Stimulated activated CD8-positive, alpha-beta memory T cell treated with anti-CD3 and anti-CD28 coated beads, Interleukin-12 subunit alpha, Interleukin-12 subunit beta, amount 100 ng/mL, for 4 hours (primary cell): ENCODE measurements at regions not wholly inside any gene's neighbourhood (a gene's known extent, or its start where the extent isn't known, plus 50 kb on each side); places are given as distances from the start of the nearest gene placed in this dataset.

Experiments used
- DNase-seq: peaks from one replicate; pipeline ENCODE4 v3.0.0-alpha.2; 2020; ENCODE audit warnings: low read depth

DNA sequence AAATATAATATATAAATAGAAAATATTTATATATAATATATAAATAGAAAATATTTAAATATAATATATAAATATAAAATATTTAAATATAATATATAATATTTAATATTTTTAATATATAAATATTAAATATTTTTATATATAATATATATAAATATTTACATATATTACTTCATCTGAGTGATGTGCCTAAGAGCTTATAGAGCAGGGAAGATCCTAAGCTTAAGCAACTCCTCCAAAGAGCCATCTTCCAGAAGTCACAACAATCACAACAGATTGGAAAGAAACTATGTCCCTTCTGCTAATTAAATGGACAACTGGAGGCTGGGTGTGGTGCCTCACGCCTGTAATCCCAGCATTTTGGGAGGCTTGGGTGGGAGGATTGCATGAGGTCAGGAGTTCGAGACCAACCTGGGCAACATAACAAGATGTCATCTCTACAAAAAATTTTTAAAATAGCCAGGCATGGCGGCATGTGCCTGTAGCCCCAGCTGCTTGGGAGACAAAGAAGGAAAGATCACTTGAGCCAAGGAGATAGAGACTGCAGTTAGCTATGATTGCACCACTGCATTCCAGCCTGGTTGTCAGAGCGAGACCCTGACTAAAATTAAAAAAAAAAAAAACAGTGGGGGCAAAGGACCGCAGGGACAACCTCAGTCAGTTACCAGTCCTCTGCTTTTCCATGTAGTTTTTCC is 198.7 kb downstream of the SKIDA1 start:
- no peak for DNase-seq

DNA sequence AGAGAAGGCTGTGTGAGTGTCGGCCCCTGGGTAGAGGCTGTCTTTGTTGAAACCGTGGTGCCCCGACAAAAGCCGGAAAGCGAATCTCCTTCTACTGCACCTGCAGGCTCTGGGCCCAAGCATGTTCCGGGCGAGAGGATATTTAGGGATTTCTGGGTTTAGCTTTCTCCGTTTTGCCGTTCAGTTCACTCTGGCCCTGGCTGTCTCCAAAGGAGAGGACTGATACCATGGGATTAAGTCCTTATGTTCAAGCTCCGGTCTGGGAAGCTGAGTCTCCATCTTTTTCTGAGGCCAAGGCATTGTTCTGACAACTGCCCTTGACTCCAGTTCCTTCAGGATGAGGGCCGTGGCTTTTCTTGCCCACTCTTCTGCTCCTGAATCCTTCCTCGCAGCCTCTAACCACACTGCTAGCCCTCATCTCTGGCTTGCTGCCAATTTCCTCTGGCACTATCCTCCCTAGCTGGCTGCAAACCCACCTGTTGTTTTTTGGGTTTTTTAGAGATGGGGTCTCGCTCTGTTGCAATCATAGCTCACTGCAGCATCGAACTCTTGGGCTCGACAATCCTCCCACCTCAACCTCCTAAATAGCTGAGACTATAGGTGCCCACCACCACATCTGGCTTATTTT is 206.8 kb downstream of the SKIDA1 start:
- no peak for DNase-seq

DNA sequence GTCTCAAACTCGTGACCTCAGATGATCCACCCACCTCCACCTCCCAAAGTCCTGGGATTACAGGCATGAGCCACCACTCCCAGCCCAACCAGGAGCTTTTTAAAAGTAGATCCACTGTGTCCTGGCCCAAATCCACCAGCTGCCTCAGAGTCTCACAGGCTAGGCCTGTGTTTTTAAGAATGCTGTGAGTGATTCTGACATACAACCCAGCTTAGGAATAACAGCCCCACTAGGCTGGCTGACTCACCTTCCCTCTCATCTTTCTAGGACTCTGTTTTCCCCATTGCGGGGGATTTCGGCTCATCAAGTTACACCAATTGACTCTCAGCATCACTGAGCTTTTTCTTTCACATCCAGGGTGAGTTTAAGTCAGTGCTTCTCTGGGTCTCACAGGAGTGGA is 207.6 kb downstream of the SKIDA1 start:
- DNase-seq, result no peak

DNA sequence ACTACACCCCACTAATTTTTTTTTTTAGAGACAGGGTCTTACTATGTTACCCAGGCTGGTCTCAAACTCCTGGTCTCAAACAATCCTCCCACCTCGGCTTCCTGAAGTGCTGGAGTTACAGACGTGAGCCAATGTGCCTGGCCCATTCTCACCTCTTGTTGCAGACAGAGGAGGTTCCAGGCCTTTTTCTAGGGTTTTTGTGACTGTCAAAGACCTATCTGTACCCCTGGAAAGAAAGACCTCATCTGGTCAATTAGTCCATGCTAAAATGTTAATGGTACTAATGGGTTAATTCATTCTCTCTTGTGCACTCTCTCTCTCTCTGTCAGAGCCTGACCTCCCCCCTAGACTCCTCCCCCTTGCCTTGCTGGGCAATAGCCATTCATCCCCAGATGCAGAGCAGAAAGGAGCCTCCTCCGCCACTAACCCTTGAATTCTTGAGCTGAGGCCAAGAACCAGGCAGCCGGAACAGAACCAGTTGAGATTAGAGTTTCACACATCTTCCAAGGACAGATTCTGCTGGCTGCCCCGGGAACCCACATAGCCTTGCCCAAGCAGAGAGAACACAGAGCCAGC is 209.7 kb downstream of the SKIDA1 start:
- DNase-seq, result no peak

DNA sequence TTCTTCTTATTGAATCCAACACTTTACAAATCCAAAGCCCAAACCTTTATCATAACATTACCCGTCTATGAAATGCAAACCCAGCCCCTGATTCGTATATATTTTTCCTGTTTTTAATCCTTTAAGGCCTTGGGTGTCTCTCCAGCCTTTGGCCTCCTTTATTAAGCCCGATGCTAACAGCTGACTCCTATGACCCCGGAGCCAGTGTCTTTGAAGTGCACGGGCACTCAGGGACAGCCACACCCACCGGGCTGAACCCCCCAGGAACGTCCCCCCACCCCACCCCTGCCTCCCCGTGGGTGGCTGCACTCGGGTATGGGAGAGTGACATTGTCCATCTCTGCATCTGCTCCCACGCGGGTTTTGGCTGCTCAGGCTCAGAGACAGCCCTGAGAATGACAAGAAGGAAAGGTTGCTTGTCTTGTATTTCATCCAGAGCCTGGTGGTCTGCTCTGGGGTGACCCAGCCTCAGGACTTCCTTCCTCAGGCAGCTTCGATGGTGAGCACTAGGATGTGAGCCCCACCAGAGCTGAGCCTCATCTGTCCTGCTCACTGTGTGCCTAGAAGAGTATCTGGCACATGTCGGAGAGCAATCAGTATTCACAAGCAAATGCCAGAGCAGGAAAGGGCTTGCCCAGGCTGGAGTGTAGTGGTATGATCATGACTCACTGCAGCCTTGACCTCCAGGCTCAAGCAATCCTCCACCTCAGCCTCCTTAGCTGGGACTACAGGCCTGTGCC is 210.4 kb downstream of the SKIDA1 start:
- DNase-seq, result no peak

DNA sequence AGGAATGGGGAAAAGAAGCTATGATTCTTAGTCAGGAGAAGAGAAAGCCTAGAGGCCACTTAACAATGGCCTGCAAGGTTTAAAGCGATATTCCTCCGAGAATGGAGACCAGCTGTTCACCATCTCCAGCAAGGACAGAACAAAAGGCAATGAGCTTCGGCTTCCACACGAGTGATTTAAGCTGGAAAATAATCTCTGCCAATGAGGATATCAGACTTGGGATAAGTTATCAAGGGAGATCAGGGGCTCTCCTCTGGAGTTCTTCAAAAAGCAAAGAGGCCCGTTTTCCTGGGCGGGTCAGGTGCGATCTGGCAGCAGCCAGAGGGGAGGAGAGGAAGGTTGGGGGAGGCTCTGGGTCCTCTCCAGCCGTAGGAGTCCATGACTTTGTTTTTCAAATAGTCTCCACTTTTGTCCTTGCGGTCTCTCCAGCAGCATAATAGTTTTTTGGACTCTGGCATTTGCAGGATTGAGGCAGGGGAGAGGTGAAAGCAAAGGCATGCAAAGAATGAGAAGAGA is 211.3 kb downstream of the SKIDA1 start:
- DNase-seq, result no peak

DNA sequence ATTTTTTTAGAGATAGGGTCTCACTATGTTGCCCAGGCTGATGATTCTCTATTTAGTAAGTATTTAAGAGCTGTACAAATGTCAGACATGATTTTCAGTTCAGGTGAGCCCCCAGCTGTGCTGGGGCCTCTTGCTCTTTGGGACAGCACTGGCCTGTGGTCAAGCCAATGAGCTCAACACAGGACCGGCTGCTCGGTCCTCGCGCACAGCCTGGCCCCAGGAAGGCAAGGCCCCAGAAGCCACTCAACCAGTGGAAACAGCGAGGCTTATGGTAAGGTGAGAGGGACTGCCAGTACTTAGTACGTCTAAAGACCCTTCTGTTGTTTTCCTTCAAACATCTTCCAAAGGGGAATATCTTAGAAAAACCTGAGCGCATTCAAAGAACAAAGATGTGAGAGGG is 211.8 kb downstream of the SKIDA1 start:
- no peak for DNase-seq

DNA sequence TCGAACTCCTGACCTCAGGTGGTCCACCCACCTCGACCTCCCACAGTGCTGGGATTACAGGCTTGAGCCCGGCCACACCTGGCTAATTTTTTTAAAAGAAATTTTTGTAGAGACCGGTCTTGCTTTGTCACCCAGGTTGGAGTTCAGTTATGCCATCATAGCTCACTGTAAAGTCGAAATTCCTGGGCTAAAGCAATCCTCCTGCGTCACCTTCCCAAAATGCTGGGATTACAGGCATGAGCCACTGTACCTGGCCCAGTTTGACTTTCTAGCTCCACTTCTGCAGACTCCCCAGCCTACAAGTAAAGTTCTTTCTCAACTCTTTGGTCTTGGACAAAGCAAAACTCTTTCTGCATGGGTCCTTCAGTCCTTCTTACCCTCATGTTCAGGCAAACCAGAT is 214.1 kb downstream of the SKIDA1 start:
- DNase-seq, result no peak

DNA sequence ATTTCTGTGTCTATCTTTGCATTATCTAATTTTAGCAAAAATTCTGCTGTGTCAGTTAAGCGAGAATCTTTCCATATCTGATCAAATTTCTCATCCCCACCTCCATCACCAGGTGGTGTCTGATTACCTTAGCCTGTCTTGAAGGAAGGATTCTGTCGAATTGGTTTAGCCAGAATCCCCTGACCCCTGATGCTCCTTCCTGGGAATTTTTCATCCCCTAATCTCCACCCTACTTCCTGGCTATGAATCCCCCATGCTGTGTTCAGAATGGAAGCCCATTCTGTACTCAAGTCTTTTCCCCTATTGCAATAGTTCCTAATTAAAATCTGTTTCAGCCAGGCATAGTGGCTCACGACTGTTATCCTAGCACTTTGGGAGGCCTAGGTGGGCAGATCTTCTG is 216.1 kb downstream of the SKIDA1 start:
- DNase-seq, result no peak

DNA sequence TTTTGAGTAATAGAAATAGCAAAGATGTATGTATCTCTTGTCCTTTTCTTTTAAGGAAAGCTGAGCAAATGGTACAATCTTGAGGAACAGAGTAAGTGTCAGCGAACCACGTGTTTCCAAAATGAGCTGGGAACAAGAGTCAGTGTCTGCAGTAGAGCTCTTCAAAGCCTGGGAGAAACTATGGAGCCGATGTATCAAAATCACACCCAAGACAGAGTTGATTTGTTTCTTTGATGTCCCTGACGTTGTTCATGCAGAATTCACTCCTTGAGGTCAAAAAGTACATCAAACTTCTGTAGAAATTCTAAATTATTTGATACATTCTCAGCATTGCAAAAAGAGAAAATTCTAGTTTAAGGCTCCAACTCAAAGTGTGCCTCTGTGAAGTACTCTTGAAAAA is 216.5 kb downstream of the SKIDA1 start:
- no peak for DNase-seq

DNA sequence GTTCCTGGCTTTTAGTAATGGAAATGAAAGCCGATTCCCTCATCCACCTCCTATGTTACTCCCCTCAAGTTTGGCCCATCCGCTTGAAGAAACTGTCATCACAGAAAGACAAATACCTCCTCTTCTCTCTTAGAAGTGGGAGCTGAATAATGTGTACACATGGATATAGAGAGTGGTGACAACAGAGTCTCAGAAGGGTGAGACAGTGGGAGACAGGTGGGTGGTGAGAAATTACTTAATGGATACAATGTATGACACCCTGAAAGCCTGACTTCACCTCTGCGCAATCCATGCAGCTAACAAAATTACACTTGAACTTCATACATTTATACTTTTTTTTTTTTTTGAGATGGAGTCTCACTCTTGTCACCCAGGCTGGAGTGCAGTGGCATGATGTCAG is 217.5 kb downstream of the SKIDA1 start:
- no peak for DNase-seq

DNA sequence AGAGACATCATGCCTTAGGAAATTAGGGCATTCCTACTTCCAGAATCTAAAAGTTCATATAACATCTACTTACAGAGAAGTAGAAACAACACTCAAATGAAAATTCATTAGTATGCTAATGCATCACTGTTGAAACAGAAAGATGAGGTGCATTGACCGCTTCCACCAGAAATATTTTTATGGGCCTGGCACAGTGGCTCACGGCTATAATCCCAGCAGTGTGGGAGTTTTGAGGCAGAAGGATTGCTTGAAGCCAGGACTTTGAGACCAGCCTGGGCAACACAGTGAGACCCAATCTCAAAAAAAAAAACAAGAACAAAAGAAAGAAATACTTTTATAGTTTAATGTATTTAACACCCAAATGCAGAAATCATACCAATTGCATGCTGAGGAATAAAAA is 220.9 kb downstream of the SKIDA1 start:
- DNase-seq, result no peak

DNA sequence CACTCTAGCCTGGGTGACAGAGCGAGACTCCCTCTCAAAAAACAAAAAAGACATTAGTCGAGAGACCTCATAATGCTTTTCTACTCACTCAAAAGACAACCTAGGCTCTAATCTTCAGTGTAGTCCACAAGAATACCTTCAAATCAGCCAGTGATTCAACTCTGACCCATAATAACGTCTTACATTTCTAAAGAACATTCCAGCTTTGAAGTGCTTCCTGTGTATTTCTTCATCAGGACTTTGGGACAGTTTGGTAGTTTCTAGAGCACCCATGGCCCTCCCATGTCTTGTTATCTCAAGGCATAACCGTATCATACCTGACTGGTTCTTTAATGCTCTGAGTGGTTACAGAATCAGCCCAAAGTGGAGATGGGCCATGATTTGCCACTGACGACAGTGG is 221.3 kb downstream of the SKIDA1 start:
- DNase-seq, result no peak

DNA sequence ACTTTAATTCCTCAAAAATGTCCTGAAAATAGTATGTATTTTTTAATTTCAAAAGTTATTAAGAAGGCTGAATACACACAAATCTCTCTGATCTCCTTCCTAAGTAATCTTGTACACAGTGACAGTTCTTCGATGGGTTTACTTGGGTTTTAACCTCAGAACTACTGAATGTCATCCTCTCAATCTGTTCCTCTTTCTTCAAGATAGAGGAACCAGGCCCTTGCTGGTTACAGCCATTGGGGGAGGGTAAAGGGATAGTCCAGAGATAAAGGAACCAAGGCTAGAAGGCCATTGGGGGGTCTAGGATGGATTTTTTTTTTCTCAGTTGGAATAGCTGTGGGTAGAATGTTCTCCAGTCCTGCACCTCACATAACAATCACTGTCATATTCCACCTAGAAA is 224.9 kb downstream of the SKIDA1 start:
- no peak for DNase-seq

DNA sequence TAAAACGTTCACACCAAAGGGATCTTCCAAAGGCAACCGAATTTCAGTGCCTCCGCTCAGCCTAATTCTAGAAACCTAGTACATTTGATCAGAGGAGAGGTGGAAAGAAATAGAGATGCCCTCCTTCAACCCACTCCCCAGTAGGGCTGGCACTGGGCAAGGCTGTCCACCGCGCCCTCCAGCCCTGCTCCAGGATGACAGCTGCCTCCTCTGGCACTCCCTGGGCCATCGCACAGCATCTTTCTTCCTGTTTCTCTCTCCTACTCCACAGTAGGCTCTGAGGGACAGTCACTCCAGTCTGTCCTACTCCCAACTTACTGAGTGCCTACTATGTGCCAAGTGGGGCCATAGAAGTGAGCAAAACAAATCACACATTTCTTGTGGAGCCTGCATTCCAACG is 226.2 kb downstream of the SKIDA1 start:
- DNase-seq, result no peak

DNA sequence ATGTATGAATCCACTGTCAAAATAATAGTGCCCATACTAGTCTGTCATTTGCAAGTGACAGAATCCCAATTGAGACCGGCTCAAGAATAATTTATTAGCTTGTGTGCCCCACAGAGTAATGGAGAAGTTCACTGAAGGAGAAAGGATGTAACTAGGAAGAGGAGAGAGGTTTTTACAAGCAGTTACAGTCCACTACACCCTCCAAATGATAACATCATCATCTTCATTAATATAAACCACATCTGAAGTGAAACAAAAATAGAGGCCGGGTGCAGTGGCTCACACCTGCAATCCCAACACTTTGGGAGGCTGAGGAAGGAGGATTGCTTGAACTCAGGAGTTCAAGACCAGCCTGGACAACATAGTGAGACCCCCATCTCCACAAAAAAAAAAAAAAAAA is 226.8 kb downstream of the SKIDA1 start:
- DNase-seq, result no peak

DNA sequence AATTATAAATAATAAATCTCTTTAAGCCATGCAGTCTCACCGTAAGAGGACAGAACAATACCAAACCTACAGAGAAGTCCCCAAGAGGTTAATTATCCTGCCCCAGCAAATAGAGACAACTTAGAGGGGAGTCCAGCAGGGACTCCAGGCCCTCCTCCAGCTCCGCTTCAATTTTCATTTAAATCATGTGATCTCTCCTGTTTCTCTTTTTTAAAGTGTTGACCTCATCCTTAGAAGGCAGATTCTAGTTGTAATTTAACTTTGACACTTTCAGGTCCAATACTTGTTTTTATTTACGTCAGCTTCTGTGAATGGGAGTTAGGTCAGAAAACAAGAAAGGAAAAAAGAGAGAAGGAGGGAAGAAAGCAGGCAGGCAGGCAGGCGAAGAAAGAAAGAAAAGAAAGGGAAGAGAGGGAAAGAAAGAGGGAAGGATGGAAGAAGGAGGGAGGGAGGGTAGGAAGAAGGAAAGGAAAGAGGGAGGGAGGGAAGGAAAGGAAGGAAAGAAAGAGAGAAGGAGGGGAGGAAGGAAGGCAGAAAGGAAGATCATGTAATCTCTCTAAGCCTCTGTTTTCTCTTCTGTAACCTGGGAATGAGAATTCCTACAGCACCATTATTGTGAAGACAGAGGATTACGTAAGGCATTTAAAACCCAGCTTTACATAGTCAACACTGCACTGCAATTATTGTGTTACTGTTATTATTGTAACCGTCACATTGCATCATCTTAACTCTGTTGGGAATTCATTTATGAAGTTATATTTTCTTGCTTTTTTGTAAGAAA is 227.7 kb downstream of the SKIDA1 start:
- no peak for DNase-seq

DNA sequence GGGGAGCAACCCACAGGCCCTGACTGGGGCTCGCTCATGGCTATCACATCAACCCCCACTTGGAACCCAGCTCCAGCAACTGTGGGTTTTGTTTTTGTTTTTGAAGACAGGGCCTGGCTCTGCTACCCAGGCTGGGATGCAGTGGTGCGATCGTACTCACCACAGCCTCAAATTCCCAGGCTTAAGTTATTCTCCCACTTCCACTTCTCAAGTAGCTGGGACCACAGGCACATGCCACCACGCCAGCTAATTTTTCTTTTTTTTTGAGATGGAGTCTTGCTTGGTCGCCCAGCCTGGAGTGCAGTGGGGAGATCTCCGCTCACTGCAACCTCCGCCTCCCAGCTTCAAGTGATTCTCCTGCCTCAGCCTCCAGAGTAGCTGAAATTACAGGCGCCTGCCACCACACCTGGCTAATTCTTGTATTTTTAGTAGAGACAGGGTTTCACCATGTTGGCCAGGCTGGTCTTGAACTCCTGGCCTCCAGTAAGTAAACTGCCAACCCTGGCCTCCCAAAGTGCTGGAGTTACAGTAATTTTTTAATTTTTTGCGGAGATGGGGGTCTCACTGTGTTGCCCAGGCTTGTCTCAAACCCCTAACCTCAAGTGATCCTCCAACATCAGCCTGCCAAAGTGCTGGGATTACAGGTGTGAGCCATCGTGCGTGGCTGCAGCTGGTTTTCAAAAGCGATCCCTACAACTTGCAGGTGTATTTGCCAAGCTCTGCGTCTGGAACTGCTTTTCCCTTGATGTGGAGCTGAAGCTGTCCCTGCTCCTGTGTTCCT is 228.7 kb downstream of the SKIDA1 start:
- no peak for DNase-seq

DNA sequence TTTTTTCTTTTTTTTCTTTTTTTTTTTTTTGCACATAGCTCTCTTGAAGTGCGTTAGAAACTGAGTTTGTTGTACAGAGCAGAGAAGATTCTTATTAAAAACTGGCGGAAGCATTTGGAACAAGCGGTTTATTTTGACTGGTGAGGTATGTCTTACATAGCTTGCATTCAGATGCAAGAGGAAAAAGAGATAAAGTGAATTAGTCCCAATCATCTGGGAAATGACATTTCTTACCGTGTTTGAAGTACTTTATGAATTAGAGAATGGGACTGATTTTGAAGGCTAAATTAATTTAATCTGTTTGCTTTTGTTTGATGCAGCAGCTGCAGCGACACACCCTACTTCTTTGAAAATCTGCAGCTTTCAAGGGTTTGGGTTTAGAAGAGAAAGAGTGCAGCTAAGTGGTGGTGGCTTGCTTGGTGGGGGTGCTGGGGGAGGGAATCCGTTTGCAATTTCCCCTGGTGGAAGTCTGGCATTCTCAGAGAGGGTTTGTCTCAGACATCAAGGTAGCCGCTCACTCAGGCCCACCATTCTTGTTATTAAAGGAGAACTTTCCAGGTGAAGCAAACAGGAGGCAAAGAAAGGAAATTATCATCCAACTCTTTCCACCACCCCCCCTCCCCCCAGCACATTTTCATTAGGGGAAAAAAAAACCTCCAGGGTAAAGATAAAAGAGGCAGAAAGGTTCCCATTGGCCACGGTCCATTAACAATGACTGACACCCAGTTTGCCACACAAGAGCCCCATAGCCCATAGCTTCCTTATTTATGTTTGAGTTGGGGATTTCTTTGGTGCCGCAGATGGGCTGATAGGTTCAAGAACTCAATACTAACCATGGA is 231.7 kb downstream of the SKIDA1 start:
- no peak for DNase-seq

DNA sequence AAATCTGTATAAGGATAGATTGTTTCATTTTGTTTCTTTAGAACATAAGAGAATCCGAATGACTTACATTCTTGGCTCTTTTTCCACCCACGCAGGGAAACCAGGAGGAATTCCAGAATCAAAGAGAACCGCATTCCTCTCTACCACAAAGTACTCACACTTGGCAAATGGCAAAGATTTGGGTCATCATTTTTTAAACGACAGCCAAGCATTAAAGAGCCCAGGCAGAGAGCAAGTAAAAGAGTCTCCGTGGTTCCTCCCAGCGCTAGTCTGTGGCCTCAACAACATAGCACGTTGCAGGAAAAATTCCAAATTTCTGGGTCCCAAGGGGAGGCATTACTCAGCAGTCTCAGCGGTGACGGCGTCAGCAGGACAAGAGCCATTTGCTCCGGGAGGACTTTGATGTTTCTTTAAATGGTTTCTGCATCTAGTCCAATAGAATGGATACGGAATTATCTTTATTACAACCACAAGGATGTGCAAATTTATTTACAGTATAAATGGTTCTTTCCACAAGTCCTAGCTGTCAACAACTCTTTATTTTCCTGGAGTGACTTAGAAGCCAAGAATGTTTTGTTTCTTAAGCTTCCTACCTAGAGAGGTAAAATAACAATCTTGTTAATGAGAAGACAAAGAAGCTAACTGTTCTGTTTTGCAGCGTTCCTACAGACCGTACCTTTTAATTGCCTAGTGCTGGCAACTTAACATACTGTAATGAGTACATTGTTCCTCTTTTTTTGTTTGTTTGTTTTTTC is 232.5 kb downstream of the SKIDA1 start:
- DNase-seq, result no peak
